ENCODE measurements at regions not wholly inside any gene's neighbourhood (a gene's known extent, or its start where the extent isn't known, plus 50 kb on each side); places are given as distances from the start of the nearest gene placed in this dataset.

- 88% methylated on average over 11 of the region's 12 CpGs for WGBS
- Histone ChIP-seq H3K79me1 (replicated peaks; ENCODE audit: low read length, poor library complexity, severe bottlenecking) (peaks cover 7% of the 10 kb centered on the region), H3K27me3 (ENCODE audit: control insufficient read depth in 1 of 2, insufficient read depth in 1 of 2, low read length in 2 of 2) (peaks cover 0 to 21% of the 10 kb centered on the region in 2 experiments)
These were observed 249.0 kb upstream of the WWC1 start for GRCh38 chr5:168042284-168043068.

DNA sequence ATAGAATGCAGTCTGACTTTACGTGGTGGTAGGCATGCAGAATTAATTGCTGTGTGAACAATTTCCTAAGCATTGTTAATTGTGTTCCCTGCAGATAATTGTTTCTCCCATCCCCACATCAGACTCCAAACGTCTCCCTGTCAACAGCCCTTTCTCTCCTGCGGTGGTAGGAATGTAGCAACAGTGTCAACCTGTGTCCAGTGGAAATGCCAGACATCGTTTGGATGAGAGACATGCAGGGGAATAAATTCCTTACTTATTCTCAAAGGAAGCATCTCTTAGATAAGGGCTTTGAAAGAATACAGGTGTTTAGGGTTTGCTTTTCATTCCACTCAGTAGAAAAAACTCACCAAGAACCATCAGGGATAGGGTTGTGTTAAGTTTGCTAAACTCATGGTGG, 245.3 kb upstream of the WWC1 start:
- H3K4me3 ChIP-seq (ENCODE audit: insufficient read depth in 1 of 2, low read depth in 1 of 2, low read length in 2 of 2): no peak overlapping the region
- H3K9me3 ChIP-seq (ENCODE audit: control insufficient read depth, low read length): no peaks in the 10 kb centered on the region
- H3K27me3 ChIP-seq (ENCODE audit: control insufficient read depth in 1 of 2, insufficient read depth in 1 of 2, low read length in 2 of 2): peaks cover 0 to 14% of the 10 kb centered on the region in 2 experiments
- H2AFZ ChIP-seq (ENCODE audit: low read depth, low read length): no peak overlapping the region
- H2BK120ac ChIP-seq (ENCODE audit: low read depth, low read length): no peak overlapping the region
- H2AK5ac ChIP-seq (ENCODE audit: low read length, severe bottlenecking): no peak overlapping the region
- peaks cover 3% of the 10 kb centered on the region for H3K79me1 ChIP-seq (replicated peaks; ENCODE audit: low read length, poor library complexity, severe bottlenecking)
- no peak for DNase-seq
- H3K18ac ChIP-seq (ENCODE audit: low read depth in 1 of 2, low read length in 2 of 2): no peak overlapping the region
- no peak overlapping the region for H2BK12ac ChIP-seq (ENCODE audit: low read length in 2 of 2)
- H3K4me1 ChIP-seq (ENCODE audit: control insufficient read depth, insufficient read depth, low read depth, low read length): peaks cover 8% of the 10 kb centered on the region
- no peak overlapping the region for H3K4ac ChIP-seq (ENCODE audit: low read depth in 1 of 2, low read length in 2 of 2)
- no peak overlapping the region for H2BK15ac ChIP-seq (ENCODE audit: low read depth, poor library complexity, severe bottlenecking)
- no peak overlapping the region for H3K23ac ChIP-seq (ENCODE audit: low read length in 2 of 2)
- H3K9ac ChIP-seq (ENCODE audit: low read length): no peak overlapping the region
- no peak overlapping the region for H3K4me2 ChIP-seq (ENCODE audit: low read length, poor library complexity, severe bottlenecking)
- H3K14ac ChIP-seq (ENCODE audit: low read length in 2 of 2): no peak overlapping the region
- no peak overlapping the region for H4K8ac ChIP-seq (ENCODE audit: low read length)
- no peak overlapping the region for H4K91ac ChIP-seq (ENCODE audit: low read length)
- H3K36me3 ChIP-seq (ENCODE audit: control insufficient read depth in 1 of 2, insufficient read depth in 2 of 2, low read depth in 1 of 2, low read length in 2 of 2): no peaks in the 10 kb centered on the region
- H2BK5ac ChIP-seq (ENCODE audit: low read depth, low read length, poor library complexity, severe bottlenecking): no peak overlapping the region
- WGBS: 67% methylated on average over 1 of the region's 4 CpGs
- H3K27ac ChIP-seq (ENCODE audit: low read length, poor library complexity, severe bottlenecking): no peak overlapping the region

More at GRCh38 chr5:168042284-168043068, 249.0 kb upstream of the WWC1 start:
- H2BK15ac ChIP-seq (ENCODE audit: low read depth, poor library complexity, severe bottlenecking): no peak overlapping the region
- no peak overlapping the region for H2BK5ac ChIP-seq (ENCODE audit: low read depth, low read length, poor library complexity, severe bottlenecking)
- H2AFZ ChIP-seq (ENCODE audit: low read depth, low read length): no peak overlapping the region
- H3K9ac ChIP-seq (ENCODE audit: low read length): no peak overlapping the region
- H2BK12ac ChIP-seq (ENCODE audit: low read length in 2 of 2): no peak overlapping the region
- H4K8ac ChIP-seq (ENCODE audit: low read length): no peak overlapping the region
- H3K4me2 ChIP-seq (ENCODE audit: low read length, poor library complexity, severe bottlenecking): no peak overlapping the region
- no peak overlapping the region for H3K27ac ChIP-seq (ENCODE audit: low read length, poor library complexity, severe bottlenecking)
- H2AK5ac ChIP-seq (ENCODE audit: low read length, severe bottlenecking): no peak overlapping the region
- no peak overlapping the region for H4K91ac ChIP-seq (ENCODE audit: low read length)
- no peaks in the 10 kb centered on the region for H3K9me3 ChIP-seq (ENCODE audit: control insufficient read depth, low read length)
- no peak overlapping the region for H3K18ac ChIP-seq (ENCODE audit: low read depth in 1 of 2, low read length in 2 of 2)
- H2BK120ac ChIP-seq (ENCODE audit: low read depth, low read length): no peak overlapping the region
- no peak overlapping the region for H3K14ac ChIP-seq (ENCODE audit: low read length in 2 of 2)
- H3K36me3 ChIP-seq (ENCODE audit: control insufficient read depth in 1 of 2, insufficient read depth in 2 of 2, low read depth in 1 of 2, low read length in 2 of 2): peaks cover 0 to 4% of the 10 kb centered on the region in 2 experiments
- H3K4me1 ChIP-seq (ENCODE audit: control insufficient read depth, insufficient read depth, low read depth, low read length): peaks cover 4% of the 10 kb centered on the region
- no peak for DNase-seq
- no peak overlapping the region for H3K23ac ChIP-seq (ENCODE audit: low read length in 2 of 2)
- no peak overlapping the region for H3K4ac ChIP-seq (ENCODE audit: low read depth in 1 of 2, low read length in 2 of 2)
- H3K4me3 ChIP-seq (ENCODE audit: insufficient read depth in 1 of 2, low read depth in 1 of 2, low read length in 2 of 2): no peak overlapping the region

DNA sequence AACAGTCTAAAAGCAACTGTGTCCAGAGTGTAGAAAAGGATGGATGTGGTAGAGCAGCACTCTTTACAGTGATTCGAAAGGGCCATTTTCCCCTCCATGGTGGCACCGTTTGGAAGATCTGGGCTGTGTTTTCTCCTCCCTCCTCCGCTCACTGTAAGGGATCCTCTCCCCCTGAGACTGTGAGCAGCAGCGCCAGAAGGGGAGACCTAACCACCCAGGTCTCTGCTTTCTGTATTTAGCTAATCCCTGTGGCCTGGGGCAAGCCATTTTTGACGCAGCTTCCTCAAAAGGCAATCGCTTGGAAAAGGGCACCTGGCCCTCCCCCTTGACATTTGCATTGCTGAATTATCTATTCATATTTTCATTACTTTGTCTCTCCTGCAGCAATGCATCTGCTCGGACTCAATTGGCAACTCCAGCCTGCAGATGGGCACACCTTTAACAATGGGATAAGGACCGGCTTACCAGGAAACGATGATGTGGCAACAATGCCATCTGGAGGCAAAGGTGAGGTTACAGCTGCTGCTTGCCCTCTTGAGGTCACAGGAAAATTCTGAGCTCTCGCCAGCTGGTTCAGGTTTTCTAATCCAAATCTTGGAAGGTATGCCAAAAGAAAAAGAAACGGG, 244.3 kb upstream of the WWC1 start:
- H4K91ac ChIP-seq (ENCODE audit: low read length): no peak overlapping the region
- H3K4me1 ChIP-seq (ENCODE audit: control insufficient read depth, insufficient read depth, low read depth, low read length): peaks cover 8% of the 10 kb centered on the region
- peaks cover 0 to 14% of the 10 kb centered on the region in 2 experiments for H3K27me3 ChIP-seq (ENCODE audit: control insufficient read depth in 1 of 2, insufficient read depth in 1 of 2, low read length in 2 of 2)
- DNase-seq: peak; percentile 38
- no peak overlapping the region for H3K14ac ChIP-seq (ENCODE audit: low read length in 2 of 2)
- peak overlapping the region; percentile 73 for H2AK5ac ChIP-seq (ENCODE audit: low read length, severe bottlenecking)
- H3K27ac ChIP-seq (ENCODE audit: low read length, poor library complexity, severe bottlenecking): no peak overlapping the region
- H3K79me1 ChIP-seq (replicated peaks; ENCODE audit: low read length, poor library complexity, severe bottlenecking): no peaks in the 10 kb centered on the region
- H3K9me3 ChIP-seq (ENCODE audit: control insufficient read depth, low read length): no peaks in the 10 kb centered on the region
- no peak overlapping the region for H2AFZ ChIP-seq (ENCODE audit: low read depth, low read length)
- WGBS: 31% methylated on average over 11 of the region's 11 CpGs
- H3K9ac ChIP-seq (ENCODE audit: low read length): no peak overlapping the region
- no peak overlapping the region for H3K23ac ChIP-seq (ENCODE audit: low read length in 2 of 2)
- no peak overlapping the region for H4K8ac ChIP-seq (ENCODE audit: low read length)
- no peak overlapping the region for H3K4ac ChIP-seq (ENCODE audit: low read depth in 1 of 2, low read length in 2 of 2)
- no peak overlapping the region for H3K18ac ChIP-seq (ENCODE audit: low read depth in 1 of 2, low read length in 2 of 2)
- H2BK5ac ChIP-seq (ENCODE audit: low read depth, low read length, poor library complexity, severe bottlenecking): no peak overlapping the region
- H3K4me3 ChIP-seq (ENCODE audit: insufficient read depth in 1 of 2, low read depth in 1 of 2, low read length in 2 of 2): no peak overlapping the region
- H2BK15ac ChIP-seq (ENCODE audit: low read depth, poor library complexity, severe bottlenecking): no peak overlapping the region
- H3K36me3 ChIP-seq (ENCODE audit: control insufficient read depth in 1 of 2, insufficient read depth in 2 of 2, low read depth in 1 of 2, low read length in 2 of 2): no peaks in the 10 kb centered on the region
- H3K4me2 ChIP-seq (ENCODE audit: low read length, poor library complexity, severe bottlenecking): no peak overlapping the region
- no peak overlapping the region for H2BK120ac ChIP-seq (ENCODE audit: low read depth, low read length)
- H2BK12ac ChIP-seq (ENCODE audit: low read length in 2 of 2): no peak overlapping the region

DNA sequence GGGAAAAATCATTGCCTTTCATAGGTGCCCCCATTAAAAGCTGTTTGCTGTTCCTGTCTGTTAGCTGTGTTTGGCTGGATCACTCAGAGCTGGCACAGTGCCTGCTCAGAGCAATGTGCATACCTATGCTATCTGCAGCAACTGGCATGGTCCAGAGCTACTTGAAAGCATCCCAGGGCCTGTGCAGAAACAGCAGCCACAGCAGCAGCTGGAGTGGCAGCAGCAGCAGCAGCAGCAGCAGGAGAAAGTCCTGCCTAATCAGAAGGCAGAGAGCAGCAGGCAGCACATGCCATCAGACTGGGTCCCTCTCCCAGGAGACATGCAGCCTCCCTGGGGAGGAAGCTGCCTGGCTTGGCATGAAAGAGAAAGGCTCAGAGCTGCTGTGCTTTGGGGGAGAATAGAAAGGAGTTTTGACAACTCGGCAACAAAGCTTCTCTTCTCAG, 243.8 kb upstream of the WWC1 start:
- Histone ChIP-seq H4K8ac (ENCODE audit: low read length) (no peak overlapping the region), H3K14ac (ENCODE audit: low read length in 2 of 2) (no peak overlapping the region), H3K27me3 (ENCODE audit: control insufficient read depth in 1 of 2, insufficient read depth in 1 of 2, low read length in 2 of 2) (peaks cover 0 to 14% of the 10 kb centered on the region in 2 experiments), H2BK12ac (ENCODE audit: low read length in 2 of 2) (peak overlapping the region in 1 of 2 experiments; percentile 25), H3K9ac (ENCODE audit: low read length) (no peak overlapping the region), H3K23ac (ENCODE audit: low read length in 2 of 2) (no peak overlapping the region), H3K4me1 (ENCODE audit: control insufficient read depth, insufficient read depth, low read depth, low read length) (peaks cover 8% of the 10 kb centered on the region), H2AK5ac (ENCODE audit: low read length, severe bottlenecking) (no peak overlapping the region), H2AFZ (ENCODE audit: low read depth, low read length) (no peak overlapping the region), H3K4me2 (ENCODE audit: low read length, poor library complexity, severe bottlenecking) (no peak overlapping the region), H3K27ac (ENCODE audit: low read length, poor library complexity, severe bottlenecking) (no peak overlapping the region), H3K18ac (ENCODE audit: low read depth in 1 of 2, low read length in 2 of 2) (no peak overlapping the region), H2BK120ac (ENCODE audit: low read depth, low read length) (no peak overlapping the region), H3K79me1 (replicated peaks; ENCODE audit: low read length, poor library complexity, severe bottlenecking) (no peaks in the 10 kb centered on the region), H3K36me3 (ENCODE audit: control insufficient read depth in 1 of 2, insufficient read depth in 2 of 2, low read depth in 1 of 2, low read length in 2 of 2) (no peaks in the 10 kb centered on the region), H2BK5ac (ENCODE audit: low read depth, low read length, poor library complexity, severe bottlenecking) (no peak overlapping the region), H3K4me3 (ENCODE audit: insufficient read depth in 1 of 2, low read depth in 1 of 2, low read length in 2 of 2) (no peak overlapping the region), H3K4ac (ENCODE audit: low read depth in 1 of 2, low read length in 2 of 2) (no peak overlapping the region), H2BK15ac (ENCODE audit: low read depth, poor library complexity, severe bottlenecking) (no peak overlapping the region), H3K9me3 (ENCODE audit: control insufficient read depth, low read length) (no peaks in the 10 kb centered on the region), H4K91ac (ENCODE audit: low read length) (no peak overlapping the region)
- DNase-seq: no peak
- WGBS: 3% methylated on average over 1 of the region's 1 CpG
